ENCODE measurements at regions not wholly inside any gene's neighbourhood (a gene's known extent, or its start where the extent isn't known, plus 50 kb on each side); places are given as distances from the start of the nearest gene placed in this dataset.

GRCh38 chr2:12091201-12091806 is 344.9 kb downstream of the LPIN1 start:
- TF ChIP-seq CTCF (IDR thresholded peaks at IDR 0.05) = no peak
- TF ChIP-seq POLR2A (IDR thresholded peaks at IDR 0.05) = no peak
